ENCODE measurements at regions not wholly inside any gene's neighbourhood (a gene's known extent, or its start where the extent isn't known, plus 50 kb on each side); places are given as distances from the start of the nearest gene placed in this dataset.

GRCh38 chr5:174426388-174426787 lies 298.0 kb upstream of the MSX2 start:
- H3K79me2 ChIP-seq (ENCODE audit: insufficient read depth, low read depth, low read length) = no peaks in the 10 kb centered on the region
- POLR2A ChIA-PET = no interaction called here
- BruUV-seq (replicated peaks) = no TSS peak

GRCh38 chr5:174426851-174427250 lies 297.5 kb upstream of the MSX2 start:
- H3K79me2 ChIP-seq (ENCODE audit: insufficient read depth, low read depth, low read length) = no peaks in the 10 kb centered on the region
- no peaks in the 10 kb centered on the region for H3K9me3 ChIP-seq (ENCODE audit: low read length)
- intact Hi-C loops (cut with micrococcal nuclease; ENCODE audit: unreplicated experiment) = no loop called here
- TF ChIP-seq CTCF (conservative IDR thresholded peaks at IDR 0.05; ENCODE audit: low read length) (no peak), EZH2phosphoT487 (IDR thresholded peaks at IDR 0.05; ENCODE audit: borderline replicate concordance, low read depth, low read length) (no peak)
- no TSS peak for BruUV-seq (replicated peaks)
- H3K9me2 ChIP-seq (ENCODE audit: insufficient read depth, low read length) = no peaks in the 10 kb centered on the region
- DNase-seq (ENCODE audit: low spot score) = no peak
- H3K4me3 ChIP-seq (ENCODE audit: low read depth, low read length, poor library complexity, severe bottlenecking) = no peak overlapping the region
- ChIA-PET CTCF (ENCODE audit: unreplicated experiment) (no interaction called here), POLR2A (no interaction called here)
- H4K20me1 ChIP-seq (ENCODE audit: insufficient read depth, low read length) = no peaks in the 10 kb centered on the region
- H3K27ac ChIP-seq (ENCODE audit: low read depth, low read length, poor library complexity, severe bottlenecking) = no peak overlapping the region
- no peak overlapping the region for H3K4me2 ChIP-seq (ENCODE audit: low read length)
- H2AFZ ChIP-seq (ENCODE audit: low read length) = no peak overlapping the region
- H3K4me1 ChIP-seq (ENCODE audit: insufficient read depth, low read length, poor library complexity, severe bottlenecking) = no peaks in the 10 kb centered on the region
- H3K36me3 ChIP-seq (ENCODE audit: insufficient read depth, low read length) = no peaks in the 10 kb centered on the region

More at GRCh38 chr5:174426388-174426787, 298.0 kb upstream of the MSX2 start:
- no peak overlapping the region for H3K4me3 ChIP-seq (ENCODE audit: low read depth, low read length, poor library complexity, severe bottlenecking)
- TF ChIP-seq CTCF (conservative IDR thresholded peaks at IDR 0.05; ENCODE audit: low read length) = no peak
- no peak overlapping the region for H2AFZ ChIP-seq (ENCODE audit: low read length)
- DNase-seq (ENCODE audit: low spot score) = no peak
- H3K4me1 ChIP-seq (ENCODE audit: insufficient read depth, low read length, poor library complexity, severe bottlenecking) = no peaks in the 10 kb centered on the region
- H4K20me1 ChIP-seq (ENCODE audit: insufficient read depth, low read length) = no peaks in the 10 kb centered on the region
- H3K36me3 ChIP-seq (ENCODE audit: insufficient read depth, low read length) = no peaks in the 10 kb centered on the region
- no peaks in the 10 kb centered on the region for H3K9me2 ChIP-seq (ENCODE audit: insufficient read depth, low read length)
- H3K4me2 ChIP-seq (ENCODE audit: low read length) = no peak overlapping the region
- no peaks in the 10 kb centered on the region for H3K9me3 ChIP-seq (ENCODE audit: low read length)
- intact Hi-C loops (cut with micrococcal nuclease; ENCODE audit: unreplicated experiment) = no loop called here
- CTCF ChIA-PET (ENCODE audit: unreplicated experiment) = no interaction called here
- no peak overlapping the region for H3K27ac ChIP-seq (ENCODE audit: low read depth, low read length, poor library complexity, severe bottlenecking)

- no peaks in the 10 kb centered on the region for H3K4me1 ChIP-seq (ENCODE audit: insufficient read depth, low read length, poor library complexity, severe bottlenecking)
- ChIA-PET POLR2A (no interaction called here), CTCF (ENCODE audit: unreplicated experiment) (no interaction called here)
- no peak for DNase-seq (ENCODE audit: low spot score)
- intact Hi-C loops (cut with micrococcal nuclease; ENCODE audit: unreplicated experiment) = no loop called here
- H3K36me3 ChIP-seq (ENCODE audit: insufficient read depth, low read length) = no peaks in the 10 kb centered on the region
- no peak overlapping the region for H3K4me2 ChIP-seq (ENCODE audit: low read length)
- H3K27ac ChIP-seq (ENCODE audit: low read depth, low read length, poor library complexity, severe bottlenecking) = no peak overlapping the region
- no peaks in the 10 kb centered on the region for H4K20me1 ChIP-seq (ENCODE audit: insufficient read depth, low read length)
- no peak overlapping the region for H3K4me3 ChIP-seq (ENCODE audit: low read depth, low read length, poor library complexity, severe bottlenecking)
- TF ChIP-seq EZH2phosphoT487 (IDR thresholded peaks at IDR 0.05; ENCODE audit: borderline replicate concordance, low read depth, low read length) (no peak), CTCF (conservative IDR thresholded peaks at IDR 0.05; ENCODE audit: low read length) (no peak)
- H3K9me3 ChIP-seq (ENCODE audit: low read length) = no peaks in the 10 kb centered on the region
- no peaks in the 10 kb centered on the region for H3K9me2 ChIP-seq (ENCODE audit: insufficient read depth, low read length)
- H2AFZ ChIP-seq (ENCODE audit: low read length) = no peak overlapping the region
- BruUV-seq (replicated peaks) = no TSS peak
- no peaks in the 10 kb centered on the region for H3K79me2 ChIP-seq (ENCODE audit: insufficient read depth, low read depth, low read length)
These were observed 297.1 kb upstream of the MSX2 start for GRCh38 chr5:174427304-174427703.

All from OCI-LY7 (cell line).